Body of pancreas (tissue), 4 donors: ENCODE measurements at regions not wholly inside any gene's neighbourhood (a gene's known extent, or its start where the extent isn't known, plus 50 kb on each side); places are given as distances from the start of the nearest gene placed in this dataset.
A peak's percentile ranks its signal among the peaks of the same experiment; 100 is the strongest.

ENCODE experiments used
- CTCF ChIP-seq, 7 experiments: fragments of 450-650 bp in 4 of 7; fragments of 200-600 bp in 3 of 7; sonication (generic) in 3 of 7; IDR thresholded peaks; one replicate each; pipeline ENCODE4 v1.5.1; 2016 to 2019; ENCODE audit warnings: antibody characterized with exemption in 7 of 7
- POLR2A ChIP-seq, 3 donors: fragments of 450-650 bp; IDR thresholded peaks; one replicate each; pipeline ENCODE4 v1.6.1; 2016; ENCODE audit warnings: antibody characterized with exemption in 3 of 3, mild to moderate bottlenecking in 2 of 3

- TF ChIP-seq POLR2A (IDR thresholded peaks at IDR 0.05) (peak in 1 of 3 donors; percentile 23), CTCF (IDR thresholded peaks at IDR 0.05) (peak; percentile 71 to 86 (median 84))
These were observed 88.6 kb upstream of the TGM3 start for GRCh38 chr20:2206957-2207769.
